Astrocyte of the spinal cord (primary cell): ENCODE measurements at regions not wholly inside any gene's neighbourhood (a gene's known extent, or its start where the extent isn't known, plus 50 kb on each side); places are given as distances from the start of the nearest gene placed in this dataset.
"Not testable (repeated sequence)": the region's sequence is repeated elsewhere in the genome, so short reads cannot be mapped to it uniquely, and the experiment has no call there.

Source experiments
- DNase-seq: peaks from one replicate; pipeline ENCODE4 v3.0.0; 2011; ENCODE audit warnings: low read depth, low spot score
- H3K4me3 ChIP-seq: 2 replicates; pipeline ENCODE4 v1.5.1; 2011; ENCODE audit warnings: low read depth, mild to moderate bottlenecking, low read length, moderate library complexity
- CTCF ChIP-seq: IDR thresholded peaks from 2 replicates; pipeline ENCODE4 v1.5.1; 2012; ENCODE audit warnings: low read depth, mild to moderate bottlenecking, low read length, inconsistent platforms
- in situ Hi-C: cut with HindIII; loops from 2 replicates; pipeline ENCODE4 v1.10.0; 2017; ENCODE audit warnings: low sequenced_read_pairs

GRCh38 chr9:31554941-31555340, 829.5 kb upstream of the ACO1 start:
- DNase-seq = no peak
- no peak for TF ChIP-seq CTCF
- in situ Hi-C loops = no loop called here
- no peak overlapping the region for H3K4me3 ChIP-seq

GRCh38 chr9:31556667-31557463, 827.6 kb upstream of the ACO1 start:
- H3K4me3 ChIP-seq = no peak overlapping the region
- no peak for DNase-seq
- TF ChIP-seq CTCF = no peak
- in situ Hi-C loops = no loop called here

- H3K4me3 ChIP-seq, in situ Hi-C loops: not testable (repeated sequence)
- DNase-seq = peak; percentile 3
Observed at GRCh38 chr9:31572190-31572589, 812.3 kb upstream of the ACO1 start.

GRCh38 chr9:31573561-31573960, 810.9 kb upstream of the ACO1 start:
- no peak for TF ChIP-seq CTCF
- in situ Hi-C loops = no loop called here
- DNase-seq = no peak
- no peak overlapping the region for H3K4me3 ChIP-seq

GRCh38 chr9:31574006-31574765, 810.3 kb upstream of the ACO1 start:
- TF ChIP-seq CTCF = no peak
- in situ Hi-C loops = no loop called here
- H3K4me3 ChIP-seq = no peak overlapping the region
- DNase-seq = peak; percentile 19

- no peak for DNase-seq
- no peak for TF ChIP-seq CTCF
- H3K4me3 ChIP-seq = no peak overlapping the region
- in situ Hi-C loops = no loop called here
Observed at GRCh38 chr9:31582071-31582470, 802.4 kb upstream of the ACO1 start.

GRCh38 chr9:31582561-31582960, 801.9 kb upstream of the ACO1 start:
- no peak for DNase-seq
- in situ Hi-C loops = no loop called here
- no peak overlapping the region for H3K4me3 ChIP-seq
- TF ChIP-seq CTCF = no peak
